IPS DF 4.7 (cell line): ENCODE measurements at regions not wholly inside any gene's neighbourhood (a gene's known extent, or its start where the extent isn't known, plus 50 kb on each side); places are given as distances from the start of the nearest gene placed in this dataset.
"Not testable (repeated sequence)": the region's sequence is repeated elsewhere in the genome, so short reads cannot be mapped to it uniquely, and the experiment has no call there.

Source experiments
- DNase-seq: peaks from one replicate; pipeline ENCODE4 v3.0.0-alpha.2; 2013; ENCODE audit warnings: low spot score; ENCODE audit errors: extremely low read depth

DNA sequence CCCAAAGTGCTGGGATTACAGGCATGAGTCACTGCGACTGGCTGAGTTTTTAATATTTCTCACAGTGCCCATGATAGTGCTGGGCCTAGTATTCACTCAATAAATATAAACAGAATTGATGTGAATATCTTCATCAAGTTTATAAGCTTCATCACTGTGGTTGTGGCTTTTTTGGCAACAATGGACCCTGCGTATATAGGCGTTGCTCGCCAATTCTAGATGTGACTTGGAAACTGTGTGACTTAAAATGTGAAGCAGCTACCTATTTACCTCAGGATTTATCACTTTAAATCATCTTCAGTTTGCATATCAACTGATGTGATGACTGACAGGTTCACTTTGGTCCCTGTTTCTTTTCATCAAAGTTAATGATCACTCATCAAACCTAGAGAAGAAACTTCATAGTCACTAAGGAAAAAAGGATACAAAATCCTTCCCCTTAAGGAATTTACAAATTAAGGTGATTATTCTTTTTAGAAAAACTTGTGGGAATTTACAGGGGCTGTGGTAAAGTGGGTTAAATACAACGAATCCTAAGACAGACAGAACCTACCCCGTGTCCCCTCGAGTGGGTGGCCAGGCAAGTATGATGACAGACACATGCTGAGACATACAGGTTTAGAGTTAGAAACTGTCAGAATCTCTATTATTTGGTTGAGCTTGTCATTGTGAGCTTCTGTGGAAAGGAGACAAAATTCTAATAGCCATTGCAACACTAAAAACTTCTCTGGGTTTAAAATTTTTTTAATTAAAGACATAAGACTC is 101.3 kb downstream of the AKAP11 start:
- no peak for DNase-seq

DNA sequence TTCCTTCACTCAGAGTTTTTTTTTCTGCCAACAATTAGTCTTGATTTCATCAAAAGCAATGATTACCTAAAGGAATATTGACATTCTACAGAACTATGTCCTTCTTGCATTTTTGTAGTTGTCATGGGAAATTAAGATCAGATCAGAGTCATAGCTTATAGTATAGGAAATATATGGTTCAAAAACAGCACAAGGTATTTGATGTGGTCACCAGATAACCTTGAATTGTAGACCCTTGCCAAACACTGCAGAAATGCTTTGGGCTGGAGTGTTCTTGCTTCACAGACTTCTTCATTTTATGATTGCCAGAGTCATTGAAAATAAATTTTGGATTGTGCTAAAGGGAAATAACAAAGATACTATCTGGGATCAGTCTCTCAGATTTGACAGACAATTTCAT is 103.7 kb downstream of the AKAP11 start:
- DNase-seq = no peak

DNA sequence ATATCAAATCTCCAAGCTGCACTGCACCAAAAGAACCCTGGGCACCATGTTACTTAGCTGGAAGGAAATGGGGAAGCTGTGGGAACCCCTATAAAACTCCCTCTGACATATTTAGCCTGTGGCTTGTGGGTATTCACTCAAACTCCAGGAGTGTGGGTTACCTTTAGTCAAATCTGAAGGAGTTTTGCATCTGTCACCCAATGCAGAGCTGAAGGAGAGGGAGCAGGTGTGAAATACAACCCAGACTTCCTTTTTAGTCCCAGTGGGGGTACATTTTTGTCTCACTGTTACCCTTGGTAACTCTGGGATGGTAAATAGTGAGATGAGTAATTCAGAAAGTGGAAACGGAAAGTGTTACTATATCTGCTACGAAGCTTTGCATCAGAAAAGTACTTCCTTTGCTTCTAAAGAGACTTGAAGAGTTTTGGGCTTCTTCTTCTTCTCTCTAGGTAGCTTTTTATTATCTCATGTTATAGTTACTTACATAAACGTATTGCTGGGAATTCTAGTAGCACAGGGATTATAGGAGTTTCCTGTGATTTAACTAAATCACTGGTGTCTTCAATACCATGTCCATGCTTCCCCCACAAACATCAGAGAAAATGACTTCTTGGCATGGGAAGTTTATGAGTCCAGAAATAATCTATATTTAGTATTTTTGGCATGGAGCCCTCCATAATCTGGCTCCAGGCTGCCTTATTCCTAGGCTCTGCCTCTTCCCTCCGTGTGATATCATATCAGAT is 105.9 kb downstream of the AKAP11 start:
- DNase-seq = no peak

DNA sequence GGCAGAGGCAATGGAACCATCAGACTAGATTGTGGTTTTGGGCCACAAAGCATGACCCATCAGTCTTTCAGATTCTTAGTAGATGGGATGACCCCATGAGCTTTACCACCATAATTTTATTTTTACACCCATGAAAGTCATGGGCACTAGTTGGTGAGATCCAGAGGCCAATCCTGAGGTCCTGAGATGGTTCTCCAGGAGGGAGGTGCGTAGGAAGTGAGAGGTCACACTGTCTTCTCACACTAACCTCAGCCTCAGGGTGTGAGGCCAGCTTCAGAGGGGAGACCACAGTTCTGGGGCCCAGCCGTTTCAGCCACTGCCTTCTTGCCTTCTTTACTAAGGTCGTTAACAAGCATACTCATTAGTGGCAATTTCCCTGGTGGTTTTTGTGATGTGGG is 106.4 kb downstream of the AKAP11 start:
- no peak for DNase-seq

DNA sequence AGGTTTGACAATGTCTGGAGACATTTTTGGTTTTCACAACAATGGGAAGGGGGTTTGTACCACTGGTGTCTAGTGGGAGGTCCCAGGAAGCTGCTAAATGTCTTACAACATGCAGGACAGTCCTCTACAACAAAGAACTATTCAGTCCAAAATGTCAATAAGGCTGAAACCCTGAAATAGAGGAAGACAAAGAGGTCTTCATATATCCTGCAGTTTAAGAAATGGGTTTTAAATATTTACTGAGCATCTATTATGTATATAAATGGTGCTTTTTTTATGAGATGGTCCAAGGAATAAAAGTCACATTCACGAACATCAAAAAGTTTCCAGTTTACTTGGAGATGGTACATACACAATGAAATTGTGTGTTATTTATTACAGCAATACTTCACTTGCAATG is 107.3 kb downstream of the AKAP11 start:
- DNase-seq = no peak

DNA sequence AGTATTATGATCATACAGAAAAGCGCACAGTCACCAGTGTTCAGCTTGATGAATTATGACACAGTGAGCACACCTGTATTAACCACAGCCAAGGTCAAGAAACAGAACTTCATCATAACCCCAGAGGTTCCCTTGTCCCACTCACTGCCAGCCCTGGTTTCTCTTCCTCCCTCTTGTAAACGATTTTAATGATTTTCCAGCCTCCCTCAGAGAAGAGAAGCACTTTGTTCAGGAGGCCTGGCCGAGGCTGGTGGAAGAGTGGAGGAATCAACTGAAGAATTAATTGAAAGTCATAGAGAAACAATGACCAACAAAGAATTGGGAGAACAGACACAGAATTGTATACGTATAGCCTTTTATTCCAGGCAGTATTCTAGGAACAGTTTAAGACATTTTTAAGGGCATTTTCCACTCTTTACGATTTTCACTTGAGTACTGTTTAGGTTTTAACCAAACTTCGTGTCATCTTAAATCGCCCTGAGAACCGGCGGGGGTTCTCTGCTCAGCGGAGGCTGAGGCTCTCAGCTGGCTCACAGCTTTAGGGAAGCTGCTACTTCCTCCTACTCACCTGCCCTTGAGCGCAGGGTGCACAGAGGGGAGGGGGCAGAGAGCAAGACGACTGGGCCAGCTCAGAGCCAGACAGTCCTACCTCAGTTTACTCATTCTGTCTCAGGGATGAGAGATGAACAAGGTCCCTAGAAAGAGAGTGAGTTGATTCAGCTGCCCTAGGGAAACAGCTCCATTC is 108.6 kb downstream of the AKAP11 start:
- DNase-seq = no peak

DNA sequence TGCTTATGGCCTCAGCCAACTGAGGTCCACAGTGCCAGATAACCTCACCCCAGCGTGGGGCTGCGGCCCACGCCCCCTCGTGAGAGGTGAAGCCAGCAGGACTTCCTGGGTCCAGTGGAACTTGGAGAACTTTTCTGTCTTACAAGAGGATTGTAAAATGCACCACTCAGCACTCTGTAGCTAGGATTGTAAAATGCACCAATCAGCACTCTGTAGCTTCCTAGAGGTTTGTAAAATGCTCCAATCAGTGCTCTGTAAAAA is 109.1 kb downstream of the AKAP11 start:
- DNase-seq = no peak

DNA sequence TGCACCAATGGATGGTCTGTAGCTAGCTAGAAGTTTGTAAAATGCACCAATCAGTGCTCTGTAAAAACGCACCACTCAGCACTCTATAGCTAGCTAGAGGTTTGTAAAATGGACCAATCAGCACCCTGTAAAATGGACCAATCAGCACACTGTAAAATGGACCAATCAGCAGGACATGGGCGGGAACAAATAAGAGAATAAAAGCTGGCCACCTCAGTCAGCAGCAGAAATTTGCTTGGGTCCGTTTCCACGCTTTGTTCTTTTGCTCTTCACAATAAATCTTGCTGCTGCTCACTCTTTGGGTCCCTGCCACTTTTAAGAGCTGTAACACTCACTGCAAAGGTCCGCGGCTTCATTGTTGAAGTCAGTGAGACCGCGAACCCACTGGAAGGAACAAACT is 109.5 kb downstream of the AKAP11 start:
- DNase-seq = not testable (repeated sequence)

DNA sequence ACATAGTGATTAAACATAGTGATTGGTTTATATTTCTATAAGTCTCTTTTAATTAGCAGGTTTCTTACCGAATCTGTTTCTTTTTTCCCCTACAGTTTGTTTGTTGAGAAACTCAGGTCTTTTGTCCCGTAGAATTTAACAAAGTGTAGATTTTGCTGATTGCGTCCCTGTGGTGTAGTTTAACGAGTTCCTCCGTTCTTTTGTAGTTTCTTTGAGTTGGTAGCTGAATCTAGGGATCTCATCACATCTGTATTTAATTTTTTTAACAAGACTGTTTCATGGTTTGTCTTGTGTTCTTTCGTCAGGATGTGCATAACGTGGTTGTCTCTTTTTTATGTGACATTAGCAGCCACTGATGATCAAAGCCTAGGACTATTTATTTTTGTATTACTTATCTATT is 111.1 kb downstream of the AKAP11 start:
- DNase-seq = no peak

DNA sequence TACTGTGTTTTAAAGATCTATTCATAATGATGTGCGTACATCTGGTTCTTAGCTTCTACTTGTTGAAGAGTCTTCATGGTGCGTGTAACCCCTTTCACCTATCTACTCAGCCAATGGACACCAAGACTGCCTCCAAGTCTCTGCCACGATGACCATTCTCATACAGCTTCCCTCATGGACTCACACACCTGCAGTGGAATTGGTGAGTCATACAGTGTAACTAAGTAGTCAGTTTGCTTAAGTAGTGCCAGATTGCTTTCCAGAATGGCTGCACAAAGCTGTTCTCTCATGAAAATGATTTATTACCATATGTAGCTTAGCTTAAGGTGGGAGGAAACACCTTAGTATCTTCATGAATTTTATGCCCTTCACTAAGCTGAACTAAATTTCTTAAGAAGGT is 112.3 kb downstream of the AKAP11 start:
- DNase-seq = no peak

DNA sequence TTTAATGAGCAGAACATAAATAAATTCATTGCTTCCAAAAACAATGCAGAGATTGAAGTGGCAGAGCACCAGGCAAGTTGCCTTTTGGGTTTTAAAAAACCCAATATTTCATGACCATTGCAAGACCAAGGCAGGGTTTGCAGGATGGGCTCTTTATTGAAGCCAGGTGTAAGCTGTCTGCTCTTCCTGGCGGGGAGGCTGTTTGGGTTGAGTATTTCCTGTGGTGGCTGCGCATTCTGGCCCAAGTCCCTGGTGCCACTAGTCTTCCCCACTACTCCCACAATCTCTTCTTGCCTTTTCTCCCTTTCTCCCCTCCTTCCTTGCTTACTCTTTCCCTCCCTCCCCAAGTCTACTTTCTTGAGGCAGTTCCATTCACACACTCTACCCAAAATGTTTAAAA is 116.4 kb downstream of the AKAP11 start:
- DNase-seq = no peak

DNA sequence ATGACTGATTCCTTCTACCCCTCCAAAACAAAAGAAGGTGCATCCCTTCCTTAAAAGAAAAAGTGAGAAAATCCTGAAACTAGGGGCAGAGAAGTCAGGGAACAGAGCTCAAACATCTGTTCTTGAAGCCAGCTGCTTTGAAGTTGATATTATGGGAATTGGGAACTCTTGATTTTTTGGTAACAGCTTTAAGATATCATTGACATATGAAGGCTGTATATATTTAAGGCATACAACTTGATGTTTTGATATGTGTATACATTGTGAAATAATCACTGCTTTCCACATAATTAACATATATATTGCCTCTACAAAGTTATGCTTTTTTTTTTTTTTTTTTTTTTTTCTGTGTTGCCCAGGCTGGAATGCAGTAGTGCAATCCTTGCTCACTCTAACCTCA is 117.1 kb downstream of the AKAP11 start:
- no peak for DNase-seq

DNA sequence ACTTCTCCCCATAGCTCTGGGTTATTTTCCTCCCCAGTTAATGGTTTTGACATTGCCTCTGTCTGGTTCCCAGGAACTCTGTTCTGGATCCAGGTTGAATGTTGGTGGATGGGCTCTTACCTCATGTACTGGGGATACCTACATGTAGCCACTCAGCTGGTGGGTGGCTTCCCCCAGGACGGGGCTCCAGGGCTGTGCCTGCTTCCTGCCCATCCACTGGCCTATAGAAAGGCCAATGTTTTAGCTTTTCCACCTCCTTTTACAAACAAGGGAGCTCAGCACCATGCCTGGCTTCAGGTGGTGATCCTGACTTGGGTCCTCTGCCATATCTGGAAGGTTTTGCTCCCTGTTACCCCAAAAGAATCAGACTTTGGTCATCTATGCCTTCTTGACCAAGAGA is 120.2 kb downstream of the AKAP11 start:
- DNase-seq = no peak

DNA sequence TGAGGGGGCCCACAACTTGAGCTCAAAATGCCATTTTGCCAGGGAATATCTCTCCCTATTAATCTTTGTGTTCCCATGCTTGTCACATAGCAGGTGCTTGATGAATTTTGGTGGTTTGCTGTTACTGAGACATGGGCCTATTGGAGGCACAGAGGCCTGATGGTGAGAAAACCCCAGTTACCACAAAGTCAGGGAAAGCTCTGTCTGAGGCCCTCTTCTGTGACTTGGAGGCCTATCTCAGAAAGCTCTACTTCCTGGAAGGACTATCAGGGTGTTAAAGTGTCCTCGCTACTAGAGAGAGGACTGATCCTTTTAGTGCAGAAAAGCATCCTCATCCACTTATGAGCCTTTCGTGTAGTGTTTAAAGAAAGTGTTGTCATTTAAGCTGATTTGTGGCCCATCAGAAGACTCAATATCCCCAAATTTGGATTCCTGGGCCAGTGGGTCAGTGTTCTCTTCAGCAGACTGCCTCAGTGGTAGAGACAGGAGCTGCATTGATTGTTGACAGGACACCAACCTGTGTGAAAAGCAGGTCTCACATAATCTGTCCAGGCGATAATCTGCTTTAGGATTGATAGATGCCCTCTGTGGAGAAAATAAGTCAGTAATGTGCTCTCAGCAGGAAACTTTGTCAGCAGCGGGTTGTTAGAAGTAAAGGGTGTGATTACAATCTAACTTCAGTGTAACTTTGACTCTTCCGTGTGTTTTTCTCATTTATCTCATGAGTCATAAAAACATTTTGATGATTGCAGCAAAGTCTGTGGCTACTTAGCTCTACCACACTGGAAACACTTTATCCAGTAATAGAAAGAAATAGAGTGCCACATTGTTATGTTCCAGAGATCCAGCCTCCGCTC is 121.0 kb downstream of the AKAP11 start:
- DNase-seq = no peak

DNA sequence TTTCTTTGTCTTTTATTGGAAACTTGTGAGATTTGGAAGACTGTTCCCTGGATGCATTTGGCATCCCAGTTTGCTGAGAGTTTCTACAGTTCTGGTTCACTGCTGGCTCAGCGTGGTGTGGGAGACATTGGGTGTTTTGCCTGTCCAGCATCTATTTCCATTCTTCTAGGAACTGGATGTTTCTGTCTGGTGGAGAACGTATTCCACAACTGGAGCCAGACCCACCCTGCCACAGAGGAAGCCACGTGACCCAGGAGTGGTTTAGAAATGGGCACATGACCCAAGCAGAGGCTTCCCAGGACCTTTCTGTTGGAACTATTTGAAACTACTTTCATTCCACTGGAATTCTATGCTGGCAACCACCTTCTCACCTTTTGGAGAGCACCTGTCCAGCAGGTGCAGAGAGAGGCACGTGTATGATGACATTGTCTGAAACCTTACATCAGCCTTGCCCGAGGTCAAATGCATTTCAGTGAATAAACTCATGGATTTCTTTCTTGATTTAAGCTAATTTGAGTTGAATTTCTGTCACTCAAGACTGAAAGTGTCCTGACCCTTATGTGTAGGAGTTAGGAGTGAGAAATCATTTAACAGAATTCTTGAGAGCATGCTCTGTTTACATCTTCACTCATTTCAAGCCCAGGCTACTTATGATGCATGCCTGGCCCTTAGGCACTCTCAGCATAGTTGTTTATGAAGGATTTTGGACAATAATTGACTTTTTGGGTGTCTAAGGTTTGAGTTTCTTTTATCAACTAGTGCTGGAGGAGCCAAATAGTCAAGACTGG is 121.8 kb downstream of the AKAP11 start:
- no peak for DNase-seq

DNA sequence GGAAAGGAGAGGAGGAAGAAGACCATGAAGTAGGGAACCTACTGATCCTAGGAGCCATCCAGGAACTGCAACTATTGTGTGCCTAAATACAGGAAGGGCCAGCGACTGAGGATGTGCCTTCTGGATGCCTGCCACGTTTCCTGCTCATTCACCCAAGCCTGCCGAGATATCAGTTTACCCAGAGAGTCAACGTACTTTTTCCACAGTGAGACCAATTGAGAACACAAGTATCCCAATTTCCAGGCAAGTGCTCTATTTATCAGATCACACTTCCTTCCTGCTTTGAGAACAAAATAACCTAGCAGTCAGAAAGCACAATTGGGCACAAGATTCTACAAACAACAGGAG is 122.4 kb downstream of the AKAP11 start:
- no peak for DNase-seq

DNA sequence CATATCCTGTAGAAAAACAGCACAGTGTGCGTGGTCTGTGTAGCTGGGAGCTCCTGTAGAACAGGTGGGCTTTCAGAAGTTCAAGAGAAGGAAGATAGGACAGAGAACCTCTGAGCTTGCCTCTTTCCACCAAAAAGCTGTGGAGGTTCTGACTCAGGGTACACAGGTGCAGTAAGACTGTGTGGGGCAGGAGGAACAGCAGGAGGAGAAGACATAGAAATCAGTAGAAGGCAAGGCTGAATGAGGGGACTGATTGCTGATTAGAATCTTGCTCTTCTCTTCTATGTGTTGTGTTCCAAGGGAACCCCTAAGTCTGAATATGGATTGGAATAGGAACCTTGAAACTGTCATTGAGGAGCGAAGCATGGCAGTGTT is 122.7 kb downstream of the AKAP11 start:
- DNase-seq = no peak

DNA sequence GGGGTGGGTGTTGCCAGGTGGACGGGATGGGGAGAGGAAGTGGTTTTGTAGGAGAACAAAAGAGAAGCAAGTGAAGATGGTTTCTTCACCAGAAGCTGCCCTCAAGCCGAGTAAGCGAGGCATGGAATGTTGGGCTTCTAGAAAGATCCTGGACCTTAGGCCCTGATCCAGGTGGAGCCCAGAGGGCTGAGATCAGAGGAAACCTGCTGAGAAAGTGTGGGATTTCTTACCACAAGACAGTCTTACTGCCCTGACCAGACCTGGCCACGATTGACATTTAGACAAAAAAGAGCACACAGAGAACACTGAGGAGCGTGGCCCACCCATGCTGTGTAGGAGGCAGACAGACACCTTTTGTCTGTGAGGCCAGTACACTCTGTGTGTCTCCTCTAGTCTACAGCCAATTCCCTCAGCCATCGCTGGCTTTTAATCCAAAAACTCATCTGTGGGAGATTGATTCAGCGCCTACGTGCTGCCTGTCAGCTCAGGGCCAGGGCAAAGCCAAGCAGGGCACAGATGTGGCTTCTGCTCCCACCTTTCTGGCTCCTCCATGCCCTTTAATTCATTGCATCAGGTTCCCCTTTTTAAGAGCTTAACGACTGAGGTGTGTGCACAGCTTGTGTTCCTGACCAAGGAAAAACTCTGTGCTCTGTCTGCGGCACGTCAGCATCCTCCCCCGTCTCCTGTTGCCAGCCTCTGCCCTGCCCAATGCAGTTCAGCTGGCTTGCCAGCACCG is 123.3 kb downstream of the AKAP11 start:
- DNase-seq = no peak

DNA sequence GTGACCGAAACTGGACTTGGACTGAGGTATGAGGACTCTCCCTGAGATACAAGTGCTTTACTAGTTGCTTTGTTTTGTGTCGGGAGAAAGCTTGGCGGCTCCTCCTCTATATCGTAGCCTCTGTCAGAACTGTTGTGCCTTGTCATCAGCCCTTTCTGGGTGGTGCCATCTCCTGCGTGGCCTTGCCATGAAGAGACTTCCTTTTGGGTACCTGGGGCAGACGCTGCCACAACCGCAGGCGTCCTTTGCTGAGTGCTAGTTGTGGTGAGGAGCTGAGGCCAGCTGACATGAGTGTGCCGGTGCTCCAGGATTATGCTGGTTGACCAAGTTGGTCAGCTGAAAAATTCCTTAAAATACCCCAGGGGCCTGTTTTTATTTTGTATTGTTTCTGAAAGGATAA is 124.5 kb downstream of the AKAP11 start:
- no peak for DNase-seq

DNA sequence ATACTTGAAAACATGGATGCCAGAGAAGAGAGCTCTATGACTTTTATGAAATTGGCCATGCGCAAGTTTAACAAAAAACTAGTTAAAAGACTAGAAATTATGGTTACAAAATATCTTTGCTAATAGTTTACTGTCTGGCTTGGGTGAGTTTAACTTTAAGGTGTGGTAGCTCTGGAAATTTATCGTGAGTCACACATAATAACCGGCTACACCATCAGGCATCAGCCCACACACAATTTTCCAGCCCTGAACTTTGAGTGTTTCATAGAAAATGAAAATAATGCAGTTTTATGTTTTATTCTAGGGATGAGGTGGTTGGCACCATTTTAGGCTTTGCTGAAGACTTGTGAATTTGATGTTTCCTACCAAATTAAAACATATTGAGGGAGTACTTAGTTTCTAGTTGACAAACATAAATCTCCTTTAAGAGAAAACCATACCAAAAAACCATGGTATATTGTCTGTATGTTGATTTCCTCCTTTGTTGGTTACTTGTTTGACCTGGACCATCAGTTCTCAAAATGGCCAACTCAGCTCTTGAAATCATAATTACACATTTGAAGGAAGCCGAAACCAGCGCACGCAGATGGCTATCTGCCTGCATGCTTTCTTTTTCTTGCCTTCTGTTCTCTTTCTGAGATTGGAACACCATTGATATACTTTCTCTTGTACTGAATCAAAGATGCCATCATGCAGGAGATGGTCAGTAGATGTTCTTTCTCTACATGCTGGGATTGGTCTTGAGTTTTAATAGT is 125.1 kb downstream of the AKAP11 start:
- DNase-seq = no peak
